Neural progenitor cell (in vitro differentiated cells): ENCODE measurements at regions not wholly inside any gene's neighbourhood (a gene's known extent, or its start where the extent isn't known, plus 50 kb on each side); places are given as distances from the start of the nearest gene placed in this dataset.
A peak's percentile ranks its signal among the peaks of the same experiment; 100 is the strongest.

ENCODE experiments used
- DNase-seq: peaks from one replicate; pipeline ENCODE4 v3.0.0-alpha.2; 2016; ENCODE audit warnings: low spot score
- H2AFZ ChIP-seq: fragments of 200-600 bp; sonication (generic); replicated peaks from 2 replicates; pipeline ENCODE4 v1.6.1; 2016; ENCODE audit warnings: antibody characterized with exemption
- H3F3A ChIP-seq: fragments of 200-600 bp; sonication (generic); 2 replicates; pipeline ENCODE4 v1.6.1; 2016; ENCODE audit warnings: antibody characterized with exemption, low read depth
- H3K27ac ChIP-seq: fragments of 200-600 bp; sonication (generic); 2 replicates; pipeline ENCODE4 v1.5.1; 2016; ENCODE audit warnings: mild to moderate bottlenecking
- H3K27me3 ChIP-seq: fragments of 200-600 bp; sonication (generic); 2 replicates; pipeline ENCODE4 v1.6.1; 2016; ENCODE audit warnings: mild to moderate bottlenecking, moderate library complexity
- H3K36me3 ChIP-seq: fragments of 200-600 bp; sonication (generic); 2 replicates; pipeline ENCODE4 v1.5.1; 2016
- H3K4me1 ChIP-seq: fragments of 200-600 bp; sonication (generic); 2 replicates; pipeline ENCODE4 v1.6.1; 2016; ENCODE audit warnings: mixed run types
- H3K4me2 ChIP-seq: fragments of 200-600 bp; sonication (generic); 2 replicates; pipeline ENCODE4 v1.6.1; 2016
- H3K4me3 ChIP-seq: fragments of 200-600 bp; sonication (generic); 2 replicates; pipeline ENCODE4 v1.5.1; 2016
- H3K79me2 ChIP-seq: fragments of 200-600 bp; sonication (generic); 2 replicates; pipeline ENCODE4 v1.6.1; 2016; ENCODE audit warnings: low read depth
- H3K9ac ChIP-seq: fragments of 200-600 bp; sonication (generic); 2 replicates; pipeline ENCODE4 v1.6.1; 2016
- H3K9me3 ChIP-seq: fragments of 200-600 bp; sonication (generic); 2 replicates; pipeline ENCODE4 v1.5.1; 2016; ENCODE audit warnings: low read depth
- H4K20me1 ChIP-seq: fragments of 200-600 bp; sonication (generic); 2 replicates; pipeline ENCODE4 v1.6.1; 2016; ENCODE audit warnings: low read depth
- H3K27ac Mint-ChIP-seq: 3 replicates; pipeline ENCODE4 v1.8.0; 2021; ENCODE audit warnings: mixed read lengths
- H3K27me3 Mint-ChIP-seq: 2 replicates; pipeline ENCODE4 v1.8.0; 2022; ENCODE audit warnings: low read depth, mild to moderate bottlenecking, inconsistent platforms, moderate library complexity, mixed read lengths; ENCODE audit not compliant: insufficient read depth
- H3K36me3 Mint-ChIP-seq: 3 replicates; pipeline ENCODE4 v1.8.0; 2021; ENCODE audit warnings: mixed read lengths
- H3K4me1 Mint-ChIP-seq: 3 replicates; pipeline ENCODE4 v1.8.0; 2021; ENCODE audit warnings: mixed read lengths
- H3K4me3 Mint-ChIP-seq: 3 replicates; pipeline ENCODE4 v1.8.0; 2021; ENCODE audit warnings: mild to moderate bottlenecking, moderate library complexity, mixed read lengths
- H3K9me3 Mint-ChIP-seq: 3 replicates; pipeline ENCODE4 v1.8.0; 2020; ENCODE audit warnings: mixed read lengths
- EZH2 ChIP-seq: fragments of 200-600 bp; sonication (generic); IDR thresholded peaks from 2 replicates; pipeline ENCODE4 v1.6.1; 2017; ENCODE audit warnings: antibody characterized with exemption, mild to moderate bottlenecking, moderate library complexity
- EZH2phosphoT487 ChIP-seq: fragments of 200-600 bp; sonication (generic); IDR thresholded peaks from 2 replicates; pipeline ENCODE4 v1.6.1; 2017; ENCODE audit warnings: antibody characterized with exemption
- TF ChIP-seq, protein P1 (sequence below): fragments of 200-600 bp; sonication (generic); IDR thresholded peaks from 2 replicates; pipeline ENCODE4 v1.5.1; 2017; ENCODE audit warnings: antibody characterized with exemption, mild to moderate bottlenecking

- no peak overlapping the region for H3K4me3 Mint-ChIP-seq
- H4K20me1 ChIP-seq: no peaks in the 10 kb centered on the region
- no peak overlapping the region for H3K9ac ChIP-seq
- no peaks in the 10 kb centered on the region for H3K79me2 ChIP-seq
- no peaks in the 10 kb centered on the region for H3K27me3 Mint-ChIP-seq
- H3K36me3 ChIP-seq: no peaks in the 10 kb centered on the region
- no peak overlapping the region for H3K4me3 ChIP-seq
- TF ChIP-seq EZH2phosphoT487 (no peak), EZH2 (no peak)
- TF ChIP-seq, protein P1, sequence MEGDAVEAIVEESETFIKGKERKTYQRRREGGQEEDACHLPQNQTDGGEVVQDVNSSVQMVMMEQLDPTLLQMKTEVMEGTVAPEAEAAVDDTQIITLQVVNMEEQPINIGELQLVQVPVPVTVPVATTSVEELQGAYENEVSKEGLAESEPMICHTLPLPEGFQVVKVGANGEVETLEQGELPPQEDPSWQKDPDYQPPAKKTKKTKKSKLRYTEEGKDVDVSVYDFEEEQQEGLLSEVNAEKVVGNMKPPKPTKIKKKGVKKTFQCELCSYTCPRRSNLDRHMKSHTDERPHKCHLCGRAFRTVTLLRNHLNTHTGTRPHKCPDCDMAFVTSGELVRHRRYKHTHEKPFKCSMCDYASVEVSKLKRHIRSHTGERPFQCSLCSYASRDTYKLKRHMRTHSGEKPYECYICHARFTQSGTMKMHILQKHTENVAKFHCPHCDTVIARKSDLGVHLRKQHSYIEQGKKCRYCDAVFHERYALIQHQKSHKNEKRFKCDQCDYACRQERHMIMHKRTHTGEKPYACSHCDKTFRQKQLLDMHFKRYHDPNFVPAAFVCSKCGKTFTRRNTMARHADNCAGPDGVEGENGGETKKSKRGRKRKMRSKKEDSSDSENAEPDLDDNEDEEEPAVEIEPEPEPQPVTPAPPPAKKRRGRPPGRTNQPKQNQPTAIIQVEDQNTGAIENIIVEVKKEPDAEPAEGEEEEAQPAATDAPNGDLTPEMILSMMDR: no peak
- H3K4me1 ChIP-seq: no peaks in the 10 kb centered on the region
- DNase-seq: no peak
- no peaks in the 10 kb centered on the region for H3K9me3 ChIP-seq
- H3K27ac ChIP-seq: no peak overlapping the region
- H3K27ac Mint-ChIP-seq: no peak overlapping the region
- no peaks in the 10 kb centered on the region for H3K4me1 Mint-ChIP-seq
- H3K4me2 ChIP-seq: no peak overlapping the region
- H3K27me3 ChIP-seq: no peaks in the 10 kb centered on the region
- peak overlapping the region; percentile 46 for H2AFZ ChIP-seq
- no peaks in the 10 kb centered on the region for H3K9me3 Mint-ChIP-seq
- H3F3A ChIP-seq: no peaks in the 10 kb centered on the region
- no peaks in the 10 kb centered on the region for H3K36me3 Mint-ChIP-seq
Measured at GRCh38 chr2:123738643-123739042, 286.4 kb upstream of the CNTNAP5 start.

- no peaks in the 10 kb centered on the region for H3K9me3 Mint-ChIP-seq
- H3K36me3 ChIP-seq: no peaks in the 10 kb centered on the region
- no peaks in the 10 kb centered on the region for H3K4me1 ChIP-seq
- H3K9me3 ChIP-seq: no peaks in the 10 kb centered on the region
- no peak overlapping the region for H3K9ac ChIP-seq
- H4K20me1 ChIP-seq: no peaks in the 10 kb centered on the region
- peak overlapping the region; percentile 11 for H2AFZ ChIP-seq
- no peaks in the 10 kb centered on the region for H3F3A ChIP-seq
- no peaks in the 10 kb centered on the region for H3K79me2 ChIP-seq
- no peak overlapping the region for H3K4me3 ChIP-seq
- H3K27ac ChIP-seq: no peak overlapping the region
- DNase-seq: no peak
- TF ChIP-seq, protein P1: no peak
- TF ChIP-seq EZH2 (no peak), EZH2phosphoT487 (no peak)
- H3K27me3 ChIP-seq: no peaks in the 10 kb centered on the region
- no peak overlapping the region for H3K4me3 Mint-ChIP-seq
- no peak overlapping the region for H3K27ac Mint-ChIP-seq
- H3K4me1 Mint-ChIP-seq: no peaks in the 10 kb centered on the region
- H3K36me3 Mint-ChIP-seq: no peaks in the 10 kb centered on the region
- H3K4me2 ChIP-seq: no peak overlapping the region
- no peaks in the 10 kb centered on the region for H3K27me3 Mint-ChIP-seq
Measured at GRCh38 chr2:123746006-123746405, 279.1 kb upstream of the CNTNAP5 start.

- no peak for DNase-seq
- no peaks in the 10 kb centered on the region for H3K4me1 Mint-ChIP-seq
Measured at GRCh38 chr2:123747326-123747725, 277.8 kb upstream of the CNTNAP5 start.

More at GRCh38 chr2:123747326-123747725, 277.8 kb upstream of the CNTNAP5 start:
- Histone ChIP-seq H3K79me2 (no peaks in the 10 kb centered on the region), H3K27ac (no peak overlapping the region), H3K4me2 (no peak overlapping the region), H3K4me3 (no peak overlapping the region), H3F3A (no peaks in the 10 kb centered on the region), H2AFZ (no peak overlapping the region), H3K9me3 (no peaks in the 10 kb centered on the region), H3K27me3 (no peaks in the 10 kb centered on the region), H3K9ac (no peak overlapping the region), H3K4me1 (no peaks in the 10 kb centered on the region), H4K20me1 (no peaks in the 10 kb centered on the region), H3K36me3 (no peaks in the 10 kb centered on the region)
- no peaks in the 10 kb centered on the region for H3K9me3 Mint-ChIP-seq
- H3K36me3 Mint-ChIP-seq: no peaks in the 10 kb centered on the region
- TF ChIP-seq EZH2: no peak
- TF ChIP-seq, protein P1: no peak
- H3K27ac Mint-ChIP-seq: no peak overlapping the region
- H3K27me3 Mint-ChIP-seq: no peaks in the 10 kb centered on the region
- H3K4me3 Mint-ChIP-seq: no peak overlapping the region
